HEK293 (cell line): ENCODE measurements at regions not wholly inside any gene's neighbourhood (a gene's known extent, or its start where the extent isn't known, plus 50 kb on each side); places are given as distances from the start of the nearest gene placed in this dataset.

Experiments used
- FEZF1 ChIP-seq: fragments of 450-650 bp; formaldehyde crosslinking; IDR thresholded peaks from 2 replicates; pipeline ENCODE4 v1.5.1; 2016; ENCODE audit warnings: missing biosample characterization, missing genetic modification characterization
- PATZ1 ChIP-seq: fragments of 450-650 bp; formaldehyde crosslinking; IDR thresholded peaks from 2 replicates; pipeline ENCODE4 v1.5.1; 2016; ENCODE audit warnings: missing biosample characterization, missing genetic modification characterization
- TSHZ1 ChIP-seq: fragments of 450-650 bp; formaldehyde crosslinking; IDR thresholded peaks from 2 replicates; pipeline ENCODE4 v1.5.1; 2016; ENCODE audit warnings: missing biosample characterization, missing genetic modification characterization, borderline replicate concordance
- ZBTB20 ChIP-seq: fragments of 450-650 bp; formaldehyde crosslinking; IDR thresholded peaks from 2 replicates; pipeline ENCODE4 v1.5.1; 2016; ENCODE audit warnings: missing biosample characterization, missing genetic modification characterization

- TF ChIP-seq ZBTB20 (tag by site-specific recombination) (no peak), TSHZ1 (tag by site-specific recombination) (no peak), FEZF1 (tag by site-specific recombination) (no peak), PATZ1 (tag by site-specific recombination) (no peak)
Observed at GRCh38 chr14:25944020-25944419, 653.8 kb downstream of the NOVA1 start.
